ENCODE measurements at regions not wholly inside any gene's neighbourhood (a gene's known extent, or its start where the extent isn't known, plus 50 kb on each side); places are given as distances from the start of the nearest gene placed in this dataset.

DNA sequence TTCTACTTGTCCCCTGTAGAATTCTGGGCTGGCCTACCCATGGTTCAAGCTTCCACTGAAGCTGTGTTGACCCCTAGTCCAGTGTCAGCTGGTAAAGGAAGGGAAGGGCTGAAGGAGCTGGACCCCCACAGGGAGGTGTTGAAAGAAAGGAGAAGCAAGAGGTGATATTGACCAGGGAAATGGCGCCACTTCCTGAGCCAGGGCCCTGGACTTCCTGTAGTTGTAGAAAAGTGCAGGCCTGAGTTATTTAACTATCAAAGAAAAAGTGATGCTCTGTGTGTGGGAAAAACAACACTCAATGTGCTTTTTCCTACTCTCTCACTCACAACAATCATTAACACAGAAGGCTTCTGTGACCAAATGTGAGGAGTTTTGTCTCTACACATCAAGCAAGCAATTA, 60.0 kb upstream of the IER3 start:
- TF ChIP-seq CHD2 (IDR thresholded peaks at IDR 0.05; ENCODE audit: low read length, partially characterized antibody) (no peak), RAD21 (conservative IDR thresholded peaks at IDR 0.05 in 1 of 2, IDR thresholded peaks at IDR 0.05 in 1 of 2) (no peak), EHMT2 (IDR thresholded peaks at IDR 0.05; ENCODE audit: low read depth) (no peak), POLR2AphosphoS2 (conservative IDR thresholded peaks at IDR 0.05; ENCODE audit: low read length) (no peak)
- TF ChIP-seq, protein P1, sequence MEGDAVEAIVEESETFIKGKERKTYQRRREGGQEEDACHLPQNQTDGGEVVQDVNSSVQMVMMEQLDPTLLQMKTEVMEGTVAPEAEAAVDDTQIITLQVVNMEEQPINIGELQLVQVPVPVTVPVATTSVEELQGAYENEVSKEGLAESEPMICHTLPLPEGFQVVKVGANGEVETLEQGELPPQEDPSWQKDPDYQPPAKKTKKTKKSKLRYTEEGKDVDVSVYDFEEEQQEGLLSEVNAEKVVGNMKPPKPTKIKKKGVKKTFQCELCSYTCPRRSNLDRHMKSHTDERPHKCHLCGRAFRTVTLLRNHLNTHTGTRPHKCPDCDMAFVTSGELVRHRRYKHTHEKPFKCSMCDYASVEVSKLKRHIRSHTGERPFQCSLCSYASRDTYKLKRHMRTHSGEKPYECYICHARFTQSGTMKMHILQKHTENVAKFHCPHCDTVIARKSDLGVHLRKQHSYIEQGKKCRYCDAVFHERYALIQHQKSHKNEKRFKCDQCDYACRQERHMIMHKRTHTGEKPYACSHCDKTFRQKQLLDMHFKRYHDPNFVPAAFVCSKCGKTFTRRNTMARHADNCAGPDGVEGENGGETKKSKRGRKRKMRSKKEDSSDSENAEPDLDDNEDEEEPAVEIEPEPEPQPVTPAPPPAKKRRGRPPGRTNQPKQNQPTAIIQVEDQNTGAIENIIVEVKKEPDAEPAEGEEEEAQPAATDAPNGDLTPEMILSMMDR (IDR thresholded peaks at IDR 0.05): no peak
- TF ChIP-seq, protein P2, sequence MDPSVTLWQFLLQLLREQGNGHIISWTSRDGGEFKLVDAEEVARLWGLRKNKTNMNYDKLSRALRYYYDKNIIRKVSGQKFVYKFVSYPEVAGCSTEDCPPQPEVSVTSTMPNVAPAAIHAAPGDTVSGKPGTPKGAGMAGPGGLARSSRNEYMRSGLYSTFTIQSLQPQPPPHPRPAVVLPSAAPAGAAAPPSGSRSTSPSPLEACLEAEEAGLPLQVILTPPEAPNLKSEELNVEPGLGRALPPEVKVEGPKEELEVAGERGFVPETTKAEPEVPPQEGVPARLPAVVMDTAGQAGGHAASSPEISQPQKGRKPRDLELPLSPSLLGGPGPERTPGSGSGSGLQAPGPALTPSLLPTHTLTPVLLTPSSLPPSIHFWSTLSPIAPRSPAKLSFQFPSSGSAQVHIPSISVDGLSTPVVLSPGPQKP (IDR thresholded peaks at IDR 0.05; ENCODE audit: low read depth, low read length): no peak

Measured in A549 (cell line).